Lower lobe of right lung (tissue), 2 donors: ENCODE measurements at regions not wholly inside any gene's neighbourhood (a gene's known extent, or its start where the extent isn't known, plus 50 kb on each side); places are given as distances from the start of the nearest gene placed in this dataset.

Experiments
- ATAC-seq, 2 donors: fragments of 200-7000 bp; cut with Tn5 transposase; one replicate each; pipeline ENCODE4 v1.9.1; 2020 to 2022; ENCODE audit warnings: mild to moderate bottlenecking in 2 of 2, moderate library complexity in 2 of 2
- DNase-seq: peaks from one replicate; pipeline ENCODE4 v3.0.0-alpha.2; 2020
- H3K27ac ChIP-seq: fragments of 200-600 bp; one replicate; pipeline ENCODE4 v1.8.0; 2022
- H3K27me3 ChIP-seq: fragments of 200-600 bp; one replicate; pipeline ENCODE4 v1.8.0; 2022; ENCODE audit warnings: low read depth
- H3K36me3 ChIP-seq: fragments of 200-600 bp; one replicate; pipeline ENCODE4 v1.8.0; 2022; ENCODE audit warnings: mild to moderate bottlenecking
- H3K4me1 ChIP-seq: fragments of 200-600 bp; one replicate; pipeline ENCODE4 v1.8.0; 2022
- H3K4me3 ChIP-seq: fragments of 200-600 bp; one replicate; pipeline ENCODE4 v1.8.0; 2022; ENCODE audit warnings: mild to moderate bottlenecking
- H3K9me3 ChIP-seq: fragments of 200-600 bp; one replicate; pipeline ENCODE4 v1.8.0; 2022
- intact Hi-C: fragments of 100-400 bp; cut with DNase I; formaldehyde crosslinking; loops from one replicate; pipeline ENCODE4 v1.11.0; 2022
- TF ChIP-seq, protein P1 (sequence below): fragments of 200-600 bp; IDR thresholded peaks from one replicate; pipeline ENCODE4 v1.8.0; 2022; ENCODE audit warnings: antibody characterized with exemption, mild to moderate bottlenecking
- donor health status: DM: no; HTN: yes; CAD: no; lungs with severe emphysema.

DNA sequence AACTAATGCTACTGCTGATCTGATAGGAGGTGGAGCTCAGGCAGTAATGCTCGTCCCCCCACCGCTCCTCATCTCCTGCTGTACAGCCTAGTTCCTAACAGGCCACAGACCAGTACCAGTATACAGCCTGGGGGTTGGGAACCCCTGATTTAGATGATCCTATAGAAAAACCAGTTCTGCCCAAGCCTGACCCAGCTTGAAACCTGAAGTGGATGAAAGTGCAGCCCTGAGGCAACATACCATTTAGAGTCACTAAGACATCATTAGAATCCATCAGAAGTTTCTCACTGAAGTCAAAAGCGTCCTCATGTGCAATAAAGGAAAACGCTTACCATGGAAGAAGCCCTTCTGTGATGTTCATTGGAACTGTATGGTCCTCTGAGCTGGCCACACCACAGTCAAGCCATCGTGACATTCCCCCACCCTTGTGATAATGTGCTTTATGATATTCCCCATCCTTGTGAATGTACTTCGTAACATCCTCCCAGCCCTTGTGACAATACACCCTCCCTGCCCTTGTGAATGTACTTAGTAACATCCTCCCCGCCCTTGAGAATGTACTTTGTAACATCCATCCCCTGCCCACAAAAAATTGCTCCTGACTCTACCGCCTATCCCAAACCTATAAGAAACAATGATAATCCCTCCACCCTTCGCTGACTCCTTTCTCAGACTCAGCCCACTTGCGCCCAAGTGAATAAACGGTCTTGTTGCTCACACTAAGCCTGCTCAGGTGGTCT is 65.9 kb upstream of the HECTD2 start:
- no peaks in the 10 kb centered on the region for H3K9me3 ChIP-seq
- H3K27me3 ChIP-seq, result no peaks in the 10 kb centered on the region
- TF ChIP-seq, protein P1, sequence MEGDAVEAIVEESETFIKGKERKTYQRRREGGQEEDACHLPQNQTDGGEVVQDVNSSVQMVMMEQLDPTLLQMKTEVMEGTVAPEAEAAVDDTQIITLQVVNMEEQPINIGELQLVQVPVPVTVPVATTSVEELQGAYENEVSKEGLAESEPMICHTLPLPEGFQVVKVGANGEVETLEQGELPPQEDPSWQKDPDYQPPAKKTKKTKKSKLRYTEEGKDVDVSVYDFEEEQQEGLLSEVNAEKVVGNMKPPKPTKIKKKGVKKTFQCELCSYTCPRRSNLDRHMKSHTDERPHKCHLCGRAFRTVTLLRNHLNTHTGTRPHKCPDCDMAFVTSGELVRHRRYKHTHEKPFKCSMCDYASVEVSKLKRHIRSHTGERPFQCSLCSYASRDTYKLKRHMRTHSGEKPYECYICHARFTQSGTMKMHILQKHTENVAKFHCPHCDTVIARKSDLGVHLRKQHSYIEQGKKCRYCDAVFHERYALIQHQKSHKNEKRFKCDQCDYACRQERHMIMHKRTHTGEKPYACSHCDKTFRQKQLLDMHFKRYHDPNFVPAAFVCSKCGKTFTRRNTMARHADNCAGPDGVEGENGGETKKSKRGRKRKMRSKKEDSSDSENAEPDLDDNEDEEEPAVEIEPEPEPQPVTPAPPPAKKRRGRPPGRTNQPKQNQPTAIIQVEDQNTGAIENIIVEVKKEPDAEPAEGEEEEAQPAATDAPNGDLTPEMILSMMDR, result no peak
- DNase-seq, result no peak
- ATAC-seq, result no peak
- H3K4me3 ChIP-seq, result no peak overlapping the region
- H3K27ac ChIP-seq, result no peak overlapping the region
- intact Hi-C loops, result no loop called here
- peaks cover 9% of the 10 kb centered on the region for H3K4me1 ChIP-seq
- H3K36me3 ChIP-seq, result no peaks in the 10 kb centered on the region

DNA sequence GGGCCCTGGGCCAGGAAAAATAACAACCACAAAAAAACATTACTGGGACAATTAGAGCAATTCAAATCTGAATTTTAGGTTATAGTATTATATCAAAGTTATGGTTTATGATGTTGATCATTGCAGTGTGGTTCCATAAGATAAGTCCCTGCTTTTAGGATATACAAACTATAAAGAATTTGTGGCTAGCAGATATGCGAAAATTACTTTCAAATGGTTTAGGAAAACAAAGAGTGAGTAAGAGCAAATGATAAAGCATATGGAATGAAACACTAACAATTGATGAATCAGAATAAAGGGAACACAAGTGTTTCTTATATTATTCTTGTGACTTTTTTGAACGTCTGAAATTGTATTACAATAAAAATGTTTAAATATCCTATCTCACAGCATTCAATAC is 64.4 kb upstream of the HECTD2 start:
- Histone ChIP-seq H3K4me1 (peaks cover 19% of the 10 kb centered on the region), H3K36me3 (no peaks in the 10 kb centered on the region), H3K4me3 (no peak overlapping the region), H3K27me3 (no peaks in the 10 kb centered on the region), H3K27ac (no peak overlapping the region), H3K9me3 (no peaks in the 10 kb centered on the region)
- TF ChIP-seq, protein P1, result no peak
- no peak for DNase-seq
- no peak for ATAC-seq
- intact Hi-C loops, result no loop called here

DNA sequence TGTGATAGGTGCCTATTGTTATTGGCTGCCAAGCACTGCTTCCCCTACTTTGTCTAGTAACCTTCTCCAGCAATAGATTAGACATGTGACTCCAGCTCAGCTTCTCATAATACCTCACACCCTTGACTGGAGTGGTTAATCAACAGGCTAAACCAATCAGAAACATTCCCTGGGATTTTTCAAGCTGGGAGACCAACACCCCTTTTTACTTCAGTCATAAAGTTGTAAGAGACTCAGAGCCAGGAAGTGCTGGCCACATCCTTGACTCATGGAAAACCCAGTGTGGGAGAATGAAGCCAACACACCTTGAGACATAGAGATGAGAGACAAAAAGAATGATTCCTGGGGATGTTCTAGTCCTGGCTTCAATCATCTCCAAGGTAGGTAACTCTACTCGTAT is 62.6 kb upstream of the HECTD2 start:
- intact Hi-C loops, result no loop called here
- Histone ChIP-seq H3K36me3 (no peaks in the 10 kb centered on the region), H3K27me3 (no peaks in the 10 kb centered on the region), H3K4me1 (peaks cover 14% of the 10 kb centered on the region), H3K4me3 (no peak overlapping the region), H3K9me3 (no peaks in the 10 kb centered on the region), H3K27ac (no peak overlapping the region)
- TF ChIP-seq, protein P1, result no peak
- ATAC-seq (no peak), DNase-seq (no peak)

DNA sequence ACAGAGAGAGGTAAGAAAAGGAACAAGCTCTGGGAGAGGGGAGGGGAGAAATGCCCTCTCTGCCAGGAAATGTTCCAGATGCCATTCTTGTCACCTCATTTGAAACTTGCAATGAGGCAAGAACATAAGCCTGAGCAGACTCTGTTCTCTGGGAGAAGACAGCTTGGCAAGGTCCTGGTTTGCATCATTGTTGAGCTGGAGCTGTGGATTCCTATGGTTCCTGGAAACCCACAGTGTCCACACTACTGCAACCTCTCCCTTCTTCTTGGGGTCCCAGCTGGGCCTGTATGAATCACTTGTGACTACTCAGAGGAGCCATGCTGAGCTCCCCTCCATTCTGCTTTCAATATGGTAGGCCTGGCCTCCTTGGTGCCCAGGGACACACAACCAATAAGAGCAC is 60.8 kb upstream of the HECTD2 start:
- peak; percentile 53 to 83 for ATAC-seq
- Histone ChIP-seq H3K4me3 (no peak overlapping the region), H3K9me3 (no peaks in the 10 kb centered on the region), H3K27ac (peak overlapping the region; percentile 0), H3K4me1 (peaks cover 14% of the 10 kb centered on the region), H3K27me3 (no peaks in the 10 kb centered on the region), H3K36me3 (no peaks in the 10 kb centered on the region)
- intact Hi-C loops, result no loop called here
- TF ChIP-seq, protein P1, result no peak
- DNase-seq, result no peak

DNA sequence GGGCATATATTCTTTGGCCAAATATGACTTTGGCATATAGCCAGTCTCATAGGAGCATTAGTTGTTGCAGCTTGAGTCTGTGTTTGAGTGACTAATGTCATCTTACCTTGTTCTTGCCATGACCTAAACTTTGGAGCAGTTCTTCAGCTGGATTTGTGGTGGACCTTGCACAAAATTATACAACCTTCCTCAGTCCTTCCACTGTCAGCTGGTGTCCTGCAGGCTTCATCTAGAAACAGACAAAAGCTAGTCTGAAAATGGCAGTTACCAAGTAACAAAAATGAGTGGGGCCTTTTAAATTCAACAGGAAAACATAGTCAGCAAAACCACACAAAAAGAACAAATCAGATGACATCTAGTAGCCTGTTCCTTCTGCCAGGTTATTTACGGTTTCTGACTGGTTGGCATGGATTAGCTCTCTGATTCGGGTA is 59.5 kb upstream of the HECTD2 start:
- intact Hi-C loops, result no loop called here
- TF ChIP-seq, protein P1, result no peak

More for the DNA sequence above, 59.5 kb upstream of the HECTD2 start:
- H3K4me1 ChIP-seq, result peaks cover 14% of the 10 kb centered on the region
- no peak overlapping the region for H3K4me3 ChIP-seq
- no peaks in the 10 kb centered on the region for H3K27me3 ChIP-seq
- no peaks in the 10 kb centered on the region for H3K9me3 ChIP-seq
- no peak for DNase-seq
- H3K27ac ChIP-seq, result no peak overlapping the region
- H3K36me3 ChIP-seq, result no peaks in the 10 kb centered on the region
- no peak for ATAC-seq
